B cell (primary cell): ENCODE measurements at regions not wholly inside any gene's neighbourhood (a gene's known extent, or its start where the extent isn't known, plus 50 kb on each side); places are given as distances from the start of the nearest gene placed in this dataset.

ENCODE experiments used
- CTCF ChIP-seq: fragments of 200-600 bp; IDR thresholded peaks from one replicate; pipeline ENCODE4 v1.8.0; 2022; ENCODE audit warnings: antibody characterized with exemption, mild to moderate bottlenecking
- EZH2 ChIP-seq: IDR thresholded peaks from 2 replicates; pipeline ENCODE4 v1.6.1; 2012; ENCODE audit warnings: borderline replicate concordance, low read depth, mild to moderate bottlenecking, moderate library complexity, low read length; ENCODE audit not compliant: insufficient read depth, poor library complexity, severe bottlenecking

DNA sequence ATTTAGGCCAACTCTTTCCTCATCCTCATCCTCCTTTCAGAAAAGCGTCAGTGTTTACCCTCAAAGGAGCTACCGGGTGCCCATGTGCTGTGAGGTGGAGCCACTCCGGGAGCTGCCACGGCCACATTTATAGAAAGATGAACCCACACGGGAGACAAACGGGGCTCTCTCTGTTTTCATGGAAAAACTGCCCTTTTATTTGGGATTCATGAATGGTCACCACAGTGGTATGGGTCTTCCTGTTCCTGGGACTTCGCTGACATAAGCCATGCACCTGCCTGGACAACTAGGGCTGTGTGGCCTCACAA lies 224.2 kb downstream of the ZIC5 start:
- TF ChIP-seq EZH2 (no peak), CTCF (no peak)
